ENCODE measurements at regions not wholly inside any gene's neighbourhood (a gene's known extent, or its start where the extent isn't known, plus 50 kb on each side); places are given as distances from the start of the nearest gene placed in this dataset.

GRCh38 chr7:130222-130572, 62.2 kb upstream of the FAM20C start:
- TF ChIP-seq, protein P1, sequence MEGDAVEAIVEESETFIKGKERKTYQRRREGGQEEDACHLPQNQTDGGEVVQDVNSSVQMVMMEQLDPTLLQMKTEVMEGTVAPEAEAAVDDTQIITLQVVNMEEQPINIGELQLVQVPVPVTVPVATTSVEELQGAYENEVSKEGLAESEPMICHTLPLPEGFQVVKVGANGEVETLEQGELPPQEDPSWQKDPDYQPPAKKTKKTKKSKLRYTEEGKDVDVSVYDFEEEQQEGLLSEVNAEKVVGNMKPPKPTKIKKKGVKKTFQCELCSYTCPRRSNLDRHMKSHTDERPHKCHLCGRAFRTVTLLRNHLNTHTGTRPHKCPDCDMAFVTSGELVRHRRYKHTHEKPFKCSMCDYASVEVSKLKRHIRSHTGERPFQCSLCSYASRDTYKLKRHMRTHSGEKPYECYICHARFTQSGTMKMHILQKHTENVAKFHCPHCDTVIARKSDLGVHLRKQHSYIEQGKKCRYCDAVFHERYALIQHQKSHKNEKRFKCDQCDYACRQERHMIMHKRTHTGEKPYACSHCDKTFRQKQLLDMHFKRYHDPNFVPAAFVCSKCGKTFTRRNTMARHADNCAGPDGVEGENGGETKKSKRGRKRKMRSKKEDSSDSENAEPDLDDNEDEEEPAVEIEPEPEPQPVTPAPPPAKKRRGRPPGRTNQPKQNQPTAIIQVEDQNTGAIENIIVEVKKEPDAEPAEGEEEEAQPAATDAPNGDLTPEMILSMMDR (IDR thresholded peaks at IDR 0.05; ENCODE audit: borderline replicate concordance, extremely low read depth, low read length, poor library complexity, severe bottlenecking) = no peak
- TF ChIP-seq EZH2 (IDR thresholded peaks at IDR 0.05; ENCODE audit: borderline replicate concordance, low read depth, low read length, severe bottlenecking) = no peak
